LNCAP (cell line): ENCODE measurements at regions not wholly inside any gene's neighbourhood (a gene's known extent, or its start where the extent isn't known, plus 50 kb on each side); places are given as distances from the start of the nearest gene placed in this dataset.

ENCODE experiments used
- TF ChIP-seq, protein P1 (sequence below): fragments of 450-650 bp; IDR thresholded peaks from 2 replicates; pipeline ENCODE4 v1.5.1; 2017; ENCODE audit warnings: mild to moderate bottlenecking

DNA sequence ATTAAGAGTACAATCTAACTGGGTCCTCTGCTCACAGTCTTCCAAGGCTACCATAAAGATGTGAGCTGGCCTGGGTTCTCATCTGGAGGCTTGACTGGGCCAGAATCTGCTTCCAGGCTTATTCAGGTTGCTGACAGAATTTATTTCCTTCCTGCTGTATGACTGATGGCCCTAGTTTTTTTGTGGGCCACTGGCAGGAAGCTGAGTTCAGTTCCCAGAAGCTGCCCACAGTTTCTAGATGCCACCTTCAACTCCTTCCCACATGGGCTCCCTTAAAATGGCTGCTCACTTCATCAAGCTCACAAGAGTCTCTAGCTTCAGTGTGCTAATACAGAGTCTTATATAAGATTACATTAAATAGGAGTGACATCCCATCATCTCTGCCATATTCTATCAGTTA is 121.7 kb upstream of the CAND1 start:
- TF ChIP-seq, protein P1, sequence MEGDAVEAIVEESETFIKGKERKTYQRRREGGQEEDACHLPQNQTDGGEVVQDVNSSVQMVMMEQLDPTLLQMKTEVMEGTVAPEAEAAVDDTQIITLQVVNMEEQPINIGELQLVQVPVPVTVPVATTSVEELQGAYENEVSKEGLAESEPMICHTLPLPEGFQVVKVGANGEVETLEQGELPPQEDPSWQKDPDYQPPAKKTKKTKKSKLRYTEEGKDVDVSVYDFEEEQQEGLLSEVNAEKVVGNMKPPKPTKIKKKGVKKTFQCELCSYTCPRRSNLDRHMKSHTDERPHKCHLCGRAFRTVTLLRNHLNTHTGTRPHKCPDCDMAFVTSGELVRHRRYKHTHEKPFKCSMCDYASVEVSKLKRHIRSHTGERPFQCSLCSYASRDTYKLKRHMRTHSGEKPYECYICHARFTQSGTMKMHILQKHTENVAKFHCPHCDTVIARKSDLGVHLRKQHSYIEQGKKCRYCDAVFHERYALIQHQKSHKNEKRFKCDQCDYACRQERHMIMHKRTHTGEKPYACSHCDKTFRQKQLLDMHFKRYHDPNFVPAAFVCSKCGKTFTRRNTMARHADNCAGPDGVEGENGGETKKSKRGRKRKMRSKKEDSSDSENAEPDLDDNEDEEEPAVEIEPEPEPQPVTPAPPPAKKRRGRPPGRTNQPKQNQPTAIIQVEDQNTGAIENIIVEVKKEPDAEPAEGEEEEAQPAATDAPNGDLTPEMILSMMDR: no peak

DNA sequence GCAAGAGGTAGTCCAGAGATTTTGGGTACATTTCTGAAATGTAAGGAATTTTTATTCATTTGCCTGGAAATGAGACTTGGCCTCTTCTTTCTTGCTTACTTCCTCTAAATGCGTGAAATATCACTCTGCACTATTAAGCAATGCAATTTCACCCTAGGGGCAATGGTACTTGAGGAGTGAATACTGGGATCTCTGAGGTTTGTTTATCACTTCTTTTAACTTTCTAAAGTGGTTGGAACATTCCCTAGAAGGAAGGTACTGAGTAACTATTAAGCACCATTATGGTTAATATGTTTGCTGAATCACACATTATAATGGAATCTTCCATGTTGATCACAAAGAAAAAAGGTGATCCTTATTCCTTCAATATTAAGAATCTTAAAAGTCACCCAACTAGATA is 120.9 kb upstream of the CAND1 start:
- TF ChIP-seq, protein P1: no peak

DNA sequence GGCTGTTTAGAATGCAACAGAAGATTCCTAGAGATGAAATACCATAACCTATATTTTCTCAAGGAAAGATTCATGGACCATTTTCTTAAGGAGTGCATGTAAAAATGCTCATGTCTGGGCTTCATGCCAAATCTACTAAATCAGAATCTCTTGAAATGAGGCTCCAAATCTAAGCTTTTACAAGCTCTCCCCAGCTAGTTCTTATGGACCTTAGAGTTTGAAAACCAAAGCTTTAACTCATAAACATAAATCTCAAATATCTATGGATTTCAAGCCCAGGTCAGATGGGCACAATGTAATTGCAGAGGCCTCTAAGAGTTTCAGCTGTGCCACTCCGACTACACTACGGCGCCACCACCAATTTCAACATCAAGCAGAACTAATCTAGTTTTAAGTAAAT is 117.3 kb upstream of the CAND1 start:
- TF ChIP-seq, protein P1: no peak

DNA sequence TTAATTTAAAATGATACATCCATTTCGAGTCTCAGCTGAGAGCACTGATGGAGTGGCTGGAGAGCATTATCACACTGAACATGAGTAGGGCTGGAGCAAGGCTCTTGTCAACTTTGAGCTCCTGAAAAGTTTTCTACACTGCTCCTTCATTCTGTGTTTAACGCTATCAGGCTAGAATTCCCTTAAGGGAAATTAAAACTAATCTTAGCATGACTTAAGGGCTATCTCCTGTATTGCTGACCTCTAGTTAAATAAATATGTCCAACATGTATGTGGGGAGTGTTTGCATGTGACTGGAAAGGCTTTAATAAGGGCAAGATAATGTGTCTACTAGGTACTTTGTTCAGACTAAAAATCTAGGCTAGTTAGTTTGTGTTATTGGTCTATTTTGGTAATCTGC is 116.7 kb upstream of the CAND1 start:
- TF ChIP-seq, protein P1: no peak

DNA sequence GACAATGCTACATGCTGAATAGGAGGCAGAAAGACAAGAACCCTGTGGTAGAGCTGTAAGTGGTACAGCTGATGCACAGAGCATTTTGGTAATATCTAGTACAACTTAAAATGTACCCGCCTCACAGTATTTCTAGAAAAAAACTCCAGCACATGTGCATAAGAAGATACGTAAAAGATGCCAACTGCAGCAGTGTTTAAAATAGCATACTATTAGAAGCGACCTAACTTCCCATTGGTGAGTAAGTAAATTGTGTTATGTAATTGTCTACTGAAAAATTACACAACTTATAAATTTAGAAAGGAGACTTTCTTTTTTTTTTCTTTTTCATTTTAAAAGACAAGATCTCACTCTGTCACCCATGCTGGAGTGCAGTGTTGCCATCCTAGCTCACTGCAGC is 114.3 kb upstream of the CAND1 start:
- TF ChIP-seq, protein P1: no peak

DNA sequence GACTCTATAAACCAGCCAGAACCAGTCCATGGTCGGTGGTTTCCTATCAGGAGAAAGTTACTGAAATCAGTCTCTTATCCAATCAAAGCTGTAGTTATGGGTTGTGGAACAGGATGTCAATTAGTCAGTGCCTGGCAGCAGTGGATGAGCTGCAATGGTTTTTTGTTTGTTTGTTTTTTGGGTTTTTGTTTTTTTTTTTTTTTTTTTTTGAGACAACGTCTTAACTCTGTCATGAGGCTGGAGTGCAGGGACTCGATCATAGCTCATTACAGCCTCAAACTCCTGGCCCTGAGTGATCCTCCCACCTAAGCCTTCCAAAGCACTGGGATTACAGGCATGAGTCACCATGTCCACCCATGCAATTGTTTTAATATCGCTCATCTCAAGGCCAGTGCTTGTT is 113.3 kb upstream of the CAND1 start:
- TF ChIP-seq, protein P1: no peak

DNA sequence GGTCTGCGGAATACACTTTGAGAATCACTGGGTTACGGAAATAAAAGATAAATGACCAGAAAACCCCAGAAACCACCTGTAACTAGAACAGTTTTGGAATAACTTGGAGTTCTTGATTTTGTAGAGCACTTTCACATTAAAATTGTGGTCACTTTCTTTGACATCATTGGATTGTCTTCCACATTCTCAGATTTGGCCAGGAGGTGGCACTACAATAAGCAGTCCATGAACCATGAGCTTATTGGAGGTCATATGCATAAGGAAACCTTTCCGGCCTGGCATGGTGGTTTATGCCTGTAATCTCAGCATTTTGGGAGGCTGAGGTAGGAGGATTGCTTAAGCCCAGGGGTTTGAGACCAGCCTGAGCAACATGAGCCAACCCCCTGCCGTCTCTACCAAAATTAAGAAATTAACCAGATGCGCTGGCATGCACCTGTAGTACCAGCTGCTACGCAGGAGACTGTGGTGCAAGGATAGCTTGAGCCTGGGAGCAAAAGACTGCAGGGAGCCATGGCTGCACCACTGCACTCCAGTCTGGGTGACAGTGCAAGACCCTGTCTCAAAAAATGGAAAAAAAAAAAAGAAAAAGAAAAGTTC is 107.7 kb upstream of the CAND1 start:
- TF ChIP-seq, protein P1: peak; percentile 68

DNA sequence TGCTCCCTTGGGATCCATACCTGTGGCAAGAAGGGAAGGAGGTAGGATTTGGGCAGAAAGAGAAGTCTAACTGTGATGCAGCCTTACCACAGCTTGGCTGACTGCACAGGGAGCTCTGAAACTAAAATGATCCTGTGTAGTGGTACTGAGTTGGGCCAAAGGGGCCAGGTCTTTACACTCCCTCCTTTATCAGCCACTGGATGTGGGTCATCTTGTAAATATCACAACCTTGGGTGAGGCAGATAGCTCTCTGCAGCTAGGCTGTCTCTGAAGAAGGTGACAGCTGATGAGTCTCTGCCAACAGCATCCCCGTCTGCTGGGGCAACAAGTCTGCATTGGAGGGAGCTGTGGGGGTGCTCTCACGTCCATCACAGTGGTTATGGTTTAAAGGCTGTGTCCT is 95.9 kb upstream of the CAND1 start:
- TF ChIP-seq, protein P1: no peak
